HG03108 (cell line): ENCODE measurements at regions not wholly inside any gene's neighbourhood (a gene's known extent, or its start where the extent isn't known, plus 50 kb on each side); places are given as distances from the start of the nearest gene placed in this dataset.
"Not testable (repeated sequence)": the region's sequence is repeated elsewhere in the genome, so short reads cannot be mapped to it uniquely, and the experiment has no call there.

Experiments used
- ATAC-seq: cut with Tn5 transposase; IDR thresholded peaks from one replicate; pipeline ENCODE4 v1.9.1; 2021; ENCODE audit warnings: moderate library complexity; ENCODE audit not compliant: unreplicated experiment

- not testable (repeated sequence) for ATAC-seq
These were observed 97.2 kb downstream of the LAT start for GRCh38 chr16:29081829-29082639.

- peak; percentile 68 for ATAC-seq
These were observed 89.9 kb downstream of the LAT start for GRCh38 chr16:29074554-29075402.

DNA sequence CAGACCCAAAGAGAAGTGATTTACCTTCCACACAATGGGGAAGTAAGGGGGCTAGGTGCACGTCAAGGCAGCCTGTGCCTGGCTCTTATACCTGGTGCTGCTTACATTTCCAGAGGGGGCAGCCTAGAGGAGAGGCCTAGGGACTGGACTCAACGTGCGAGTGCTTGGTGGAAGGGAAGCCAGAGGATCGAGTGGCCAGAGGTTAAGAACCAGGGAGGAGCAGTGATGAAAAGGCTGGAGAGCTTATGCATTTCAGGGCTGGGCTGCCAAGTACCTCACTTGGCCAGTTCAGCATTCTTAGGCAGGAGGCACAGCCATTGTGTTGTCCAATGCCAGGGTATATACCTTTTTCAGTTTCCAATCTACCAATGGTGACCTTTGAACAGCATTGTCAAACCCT is 77.4 kb downstream of the LAT start:
- not testable (repeated sequence) for ATAC-seq

DNA sequence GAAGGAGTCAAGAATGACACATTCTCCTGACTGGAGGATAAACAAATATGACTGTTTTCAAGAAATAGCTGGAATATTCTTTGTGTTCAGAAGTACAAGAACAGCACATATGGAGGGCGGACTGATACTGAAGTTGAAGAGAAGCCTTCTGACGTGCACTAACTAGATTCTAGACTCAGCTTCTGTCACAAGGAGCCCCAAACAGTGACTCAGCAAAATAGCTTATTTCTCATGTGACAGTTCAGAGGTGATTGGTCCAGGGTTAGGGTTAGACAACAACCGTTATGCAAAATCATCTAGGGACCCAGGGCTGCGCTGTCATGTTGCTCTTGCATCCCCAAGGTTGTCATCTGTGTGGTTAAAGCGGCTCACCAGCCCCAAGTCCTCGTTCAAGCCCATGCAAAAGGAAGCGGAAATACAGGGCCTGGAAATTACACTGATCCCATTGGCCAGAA is 76.6 kb downstream of the LAT start:
- ATAC-seq = not testable (repeated sequence)

DNA sequence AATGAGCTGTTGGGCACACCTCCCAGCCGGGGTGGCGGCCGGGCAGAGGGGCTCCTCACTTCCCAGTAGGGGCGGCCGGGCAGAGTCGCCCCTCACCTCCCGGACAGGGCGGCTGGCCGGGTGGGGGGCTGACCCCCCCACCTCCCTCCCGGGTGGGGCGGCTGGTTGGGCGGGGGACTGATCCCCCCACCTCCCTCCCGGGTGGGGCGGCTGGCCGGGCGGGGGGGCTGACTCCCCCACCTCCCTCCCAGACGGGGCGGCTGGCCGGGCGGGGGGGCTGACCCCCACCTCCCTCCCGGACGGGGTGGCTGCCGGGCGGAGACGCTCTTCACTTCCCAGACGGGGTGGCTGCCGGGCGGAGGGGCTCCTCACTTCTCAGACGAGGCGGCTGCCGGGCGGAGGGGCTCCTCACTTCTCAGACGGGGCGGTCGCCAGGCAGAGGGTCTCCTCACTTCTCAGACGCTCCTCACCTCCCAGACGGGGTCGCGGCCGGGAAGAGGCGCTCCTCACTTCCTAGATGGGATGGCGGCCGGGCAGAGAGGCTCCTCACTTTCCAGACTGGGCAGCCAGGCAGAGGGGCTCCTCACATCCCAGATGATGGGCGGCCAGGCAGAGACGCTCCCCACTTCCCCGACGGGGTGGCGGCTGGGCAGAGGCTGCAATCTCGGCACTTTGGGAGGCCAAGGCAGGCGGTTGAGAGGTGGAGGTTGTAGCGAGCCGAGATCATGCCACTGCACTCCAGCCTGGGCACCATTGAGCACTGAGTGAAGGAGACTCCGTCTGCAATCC is 75.4 kb downstream of the LAT start:
- not testable (repeated sequence) for ATAC-seq

- ATAC-seq = not testable (repeated sequence)
These were observed 74.7 kb downstream of the LAT start for GRCh38 chr16:29059575-29059974.
